ENCODE measurements at regions not wholly inside any gene's neighbourhood (a gene's known extent, or its start where the extent isn't known, plus 50 kb on each side); places are given as distances from the start of the nearest gene placed in this dataset.

DNA sequence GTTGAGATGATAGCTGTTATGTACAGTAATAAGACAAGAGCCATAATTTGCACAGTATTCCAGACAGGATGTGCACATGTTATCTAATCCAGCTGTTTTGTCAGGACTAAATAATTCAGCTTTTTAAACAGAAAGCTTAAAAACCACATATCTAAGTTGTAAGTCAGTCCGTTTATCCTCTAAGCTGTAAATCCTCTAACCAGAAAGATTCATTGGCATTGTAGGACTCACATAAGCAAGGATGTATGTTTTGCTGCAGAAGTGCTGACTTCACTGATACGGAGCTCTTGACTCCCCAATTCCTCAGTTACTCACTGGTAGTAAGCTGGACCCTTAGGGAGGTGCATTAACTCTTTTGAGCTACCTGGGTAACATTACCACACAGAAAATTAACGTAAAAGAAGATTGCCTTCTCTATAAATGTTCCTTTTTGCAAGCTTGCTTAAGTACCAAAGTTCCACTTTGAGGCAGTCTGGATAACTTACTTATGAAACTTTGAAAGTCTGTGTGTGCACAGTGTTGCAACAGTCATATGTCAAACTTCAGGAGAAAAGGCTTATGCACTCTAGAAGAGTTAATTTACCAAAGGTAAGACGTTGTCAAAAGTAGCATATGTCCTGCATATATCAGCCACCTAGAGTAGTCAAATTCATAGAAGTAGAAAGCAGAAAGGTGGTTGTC, 58.3 kb upstream of the MAGEB2 start:
- H3K9me3 Mint-ChIP-seq (ENCODE audit: low read depth, unreplicated experiment), result peaks cover 2% of the 10 kb centered on the region
- no TSS peak for BruUV-seq (replicated peaks)
- CTCF ChIA-PET, result no interaction called here
- no peaks in the 10 kb centered on the region for H3K4me1 Mint-ChIP-seq (ENCODE audit: low read depth, unreplicated experiment)
- H3K27me3 Mint-ChIP-seq (ENCODE audit: unreplicated experiment), result no peaks in the 10 kb centered on the region
- no peak for DNase-seq
- H3K27ac Mint-ChIP-seq (ENCODE audit: unreplicated experiment), result no peak overlapping the region
- no peaks in the 10 kb centered on the region for H3K36me3 Mint-ChIP-seq (ENCODE audit: insufficient read depth, unreplicated experiment)
- TF ChIP-seq, protein P1, sequence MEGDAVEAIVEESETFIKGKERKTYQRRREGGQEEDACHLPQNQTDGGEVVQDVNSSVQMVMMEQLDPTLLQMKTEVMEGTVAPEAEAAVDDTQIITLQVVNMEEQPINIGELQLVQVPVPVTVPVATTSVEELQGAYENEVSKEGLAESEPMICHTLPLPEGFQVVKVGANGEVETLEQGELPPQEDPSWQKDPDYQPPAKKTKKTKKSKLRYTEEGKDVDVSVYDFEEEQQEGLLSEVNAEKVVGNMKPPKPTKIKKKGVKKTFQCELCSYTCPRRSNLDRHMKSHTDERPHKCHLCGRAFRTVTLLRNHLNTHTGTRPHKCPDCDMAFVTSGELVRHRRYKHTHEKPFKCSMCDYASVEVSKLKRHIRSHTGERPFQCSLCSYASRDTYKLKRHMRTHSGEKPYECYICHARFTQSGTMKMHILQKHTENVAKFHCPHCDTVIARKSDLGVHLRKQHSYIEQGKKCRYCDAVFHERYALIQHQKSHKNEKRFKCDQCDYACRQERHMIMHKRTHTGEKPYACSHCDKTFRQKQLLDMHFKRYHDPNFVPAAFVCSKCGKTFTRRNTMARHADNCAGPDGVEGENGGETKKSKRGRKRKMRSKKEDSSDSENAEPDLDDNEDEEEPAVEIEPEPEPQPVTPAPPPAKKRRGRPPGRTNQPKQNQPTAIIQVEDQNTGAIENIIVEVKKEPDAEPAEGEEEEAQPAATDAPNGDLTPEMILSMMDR (IDR thresholded peaks at IDR 0.05; ENCODE audit: unreplicated experiment), result no peak
- no peak overlapping the region for H3K4me3 Mint-ChIP-seq (ENCODE audit: low read depth, unreplicated experiment)
- intact Hi-C loops (cut with micrococcal nuclease; ENCODE audit: unreplicated experiment), result no loop called here

- TF ChIP-seq, protein P1 (IDR thresholded peaks at IDR 0.05; ENCODE audit: unreplicated experiment), result no peak
- no peak for DNase-seq
- Mint-ChIP-seq H3K27me3 (ENCODE audit: unreplicated experiment) (no peaks in the 10 kb centered on the region), H3K9me3 (ENCODE audit: low read depth, unreplicated experiment) (no peaks in the 10 kb centered on the region), H3K27ac (ENCODE audit: unreplicated experiment) (no peak overlapping the region), H3K4me1 (ENCODE audit: low read depth, unreplicated experiment) (no peaks in the 10 kb centered on the region), H3K36me3 (ENCODE audit: insufficient read depth, unreplicated experiment) (no peaks in the 10 kb centered on the region), H3K4me3 (ENCODE audit: low read depth, unreplicated experiment) (no peak overlapping the region)
- BruUV-seq (replicated peaks), result no TSS peak
- CTCF ChIA-PET, result no interaction called here
- intact Hi-C loops (cut with micrococcal nuclease; ENCODE audit: unreplicated experiment), result no loop called here
Measured at GRCh38 chrX:30161043-30161442, 54.3 kb upstream of the MAGEB2 start.
